ENCODE measurements at regions not wholly inside any gene's neighbourhood (a gene's known extent, or its start where the extent isn't known, plus 50 kb on each side); places are given as distances from the start of the nearest gene placed in this dataset.

DNA sequence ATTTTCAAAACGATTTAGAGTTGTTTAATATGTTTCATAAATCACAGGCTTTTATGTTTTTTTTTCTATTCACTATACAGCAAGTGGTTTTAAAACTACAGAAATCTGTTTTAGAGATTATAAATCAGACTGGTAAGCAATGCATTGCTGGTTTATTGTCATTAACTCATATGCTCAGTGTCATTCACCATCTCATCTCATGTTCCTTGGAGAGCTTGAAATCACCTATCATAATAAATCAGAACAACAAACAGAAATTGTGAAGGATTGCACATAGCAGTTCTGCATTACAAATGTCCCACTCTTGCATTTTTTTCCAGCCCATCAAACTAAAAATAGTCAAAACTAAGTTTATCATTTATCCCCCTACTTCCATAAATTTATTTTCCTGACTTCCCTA lies 470.8 kb downstream of the FSCB start:
- TF ChIP-seq, protein P1, sequence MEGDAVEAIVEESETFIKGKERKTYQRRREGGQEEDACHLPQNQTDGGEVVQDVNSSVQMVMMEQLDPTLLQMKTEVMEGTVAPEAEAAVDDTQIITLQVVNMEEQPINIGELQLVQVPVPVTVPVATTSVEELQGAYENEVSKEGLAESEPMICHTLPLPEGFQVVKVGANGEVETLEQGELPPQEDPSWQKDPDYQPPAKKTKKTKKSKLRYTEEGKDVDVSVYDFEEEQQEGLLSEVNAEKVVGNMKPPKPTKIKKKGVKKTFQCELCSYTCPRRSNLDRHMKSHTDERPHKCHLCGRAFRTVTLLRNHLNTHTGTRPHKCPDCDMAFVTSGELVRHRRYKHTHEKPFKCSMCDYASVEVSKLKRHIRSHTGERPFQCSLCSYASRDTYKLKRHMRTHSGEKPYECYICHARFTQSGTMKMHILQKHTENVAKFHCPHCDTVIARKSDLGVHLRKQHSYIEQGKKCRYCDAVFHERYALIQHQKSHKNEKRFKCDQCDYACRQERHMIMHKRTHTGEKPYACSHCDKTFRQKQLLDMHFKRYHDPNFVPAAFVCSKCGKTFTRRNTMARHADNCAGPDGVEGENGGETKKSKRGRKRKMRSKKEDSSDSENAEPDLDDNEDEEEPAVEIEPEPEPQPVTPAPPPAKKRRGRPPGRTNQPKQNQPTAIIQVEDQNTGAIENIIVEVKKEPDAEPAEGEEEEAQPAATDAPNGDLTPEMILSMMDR (IDR thresholded peaks at IDR 0.05 in 4 of 5, conservative IDR thresholded peaks at IDR 0.05 in 1 of 5) = no peak
- no peak for TF ChIP-seq POLR2A (IDR thresholded peaks at IDR 0.05)

All from gastrocnemius medialis (tissue), 4 donors.